Erythroblast (primary cell): ENCODE measurements at regions not wholly inside any gene's neighbourhood (a gene's known extent, or its start where the extent isn't known, plus 50 kb on each side); places are given as distances from the start of the nearest gene placed in this dataset.

Experiments used
- GATA1 ChIP-seq: IDR thresholded peaks from 2 replicates; pipeline ENCODE4 v1.6.1; 2011; ENCODE audit warnings: low read depth, mild to moderate bottlenecking, control low read depth, low read length, moderate library complexity
- POLR2A ChIP-seq: IDR thresholded peaks from 2 replicates; pipeline ENCODE4 v1.6.1; 2011; ENCODE audit warnings: mild to moderate bottlenecking, low read length

- TF ChIP-seq POLR2A (no peak), GATA1 (no peak)
These were observed 441.5 kb upstream of the CDH9 start for GRCh38 chr5:27479859-27480258.
